ENCODE measurements at regions not wholly inside any gene's neighbourhood (a gene's known extent, or its start where the extent isn't known, plus 50 kb on each side); places are given as distances from the start of the nearest gene placed in this dataset.

GRCh38 chr15:95565016-95565600 is 765.4 kb upstream of the NR2F2 start:
- Histone ChIP-seq H3K9ac (ENCODE audit: low read length) (no peak overlapping the region), H3K27ac (ENCODE audit: low read length) (no peak overlapping the region), H3K9me3 (ENCODE audit: low read length) (peaks cover 40% of the 10 kb centered on the region), H2AFZ (ENCODE audit: low read length) (no peak overlapping the region), H3K4me1 (ENCODE audit: low read length) (no peaks in the 10 kb centered on the region), H3K36me3 (ENCODE audit: insufficient read depth, low read length) (no peaks in the 10 kb centered on the region), H3K9me2 (replicated peaks; ENCODE audit: insufficient read depth, low read length) (no peaks in the 10 kb centered on the region), H3K79me2 (ENCODE audit: low read length) (no peaks in the 10 kb centered on the region), H3K27me3 (ENCODE audit: low read length) (no peaks in the 10 kb centered on the region), H3K4me3 (ENCODE audit: low read length) (no peak overlapping the region), H4K20me1 (ENCODE audit: insufficient read depth, low read depth, low read length) (no peaks in the 10 kb centered on the region), H3K4me2 (ENCODE audit: low read depth, low read length, poor library complexity, severe bottlenecking) (no peak overlapping the region)
- no peak for DNase-seq

GRCh38 chr15:95565690-95566089 is 764.8 kb upstream of the NR2F2 start:
- no peaks in the 10 kb centered on the region for H3K27me3 ChIP-seq (ENCODE audit: low read length)

GRCh38 chr15:95567686-95568085 is 762.8 kb upstream of the NR2F2 start:
- no peaks in the 10 kb centered on the region for H3K79me2 ChIP-seq (ENCODE audit: low read length)
- H3K4me1 ChIP-seq (ENCODE audit: low read length) = no peaks in the 10 kb centered on the region
- no peak overlapping the region for H3K27ac ChIP-seq (ENCODE audit: low read length)
- H3K4me3 ChIP-seq (ENCODE audit: low read length) = no peak overlapping the region
- no peaks in the 10 kb centered on the region for H4K20me1 ChIP-seq (ENCODE audit: insufficient read depth, low read depth, low read length)
- H3K27me3 ChIP-seq (ENCODE audit: low read length) = no peaks in the 10 kb centered on the region
- DNase-seq = no peak
- H2AFZ ChIP-seq (ENCODE audit: low read length) = no peak overlapping the region
- H3K9me2 ChIP-seq (replicated peaks; ENCODE audit: insufficient read depth, low read length) = no peaks in the 10 kb centered on the region
- H3K4me2 ChIP-seq (ENCODE audit: low read depth, low read length, poor library complexity, severe bottlenecking) = no peak overlapping the region
- H3K36me3 ChIP-seq (ENCODE audit: insufficient read depth, low read length) = no peaks in the 10 kb centered on the region
- H3K9ac ChIP-seq (ENCODE audit: low read length) = no peak overlapping the region
- peaks cover 44% of the 10 kb centered on the region for H3K9me3 ChIP-seq (ENCODE audit: low read length)

More at GRCh38 chr15:95565690-95566089, 764.8 kb upstream of the NR2F2 start:
- Histone ChIP-seq H2AFZ (ENCODE audit: low read length) (no peak overlapping the region), H3K4me2 (ENCODE audit: low read depth, low read length, poor library complexity, severe bottlenecking) (no peak overlapping the region), H3K4me1 (ENCODE audit: low read length) (no peaks in the 10 kb centered on the region), H3K36me3 (ENCODE audit: insufficient read depth, low read length) (no peaks in the 10 kb centered on the region), H3K79me2 (ENCODE audit: low read length) (no peaks in the 10 kb centered on the region), H3K4me3 (ENCODE audit: low read length) (no peak overlapping the region), H3K27ac (ENCODE audit: low read length) (no peak overlapping the region), H4K20me1 (ENCODE audit: insufficient read depth, low read depth, low read length) (no peaks in the 10 kb centered on the region), H3K9me2 (replicated peaks; ENCODE audit: insufficient read depth, low read length) (no peaks in the 10 kb centered on the region), H3K9me3 (ENCODE audit: low read length) (peaks cover 40% of the 10 kb centered on the region), H3K9ac (ENCODE audit: low read length) (no peak overlapping the region)
- no peak for DNase-seq

GRCh38 chr15:95574053-95574452 is 756.4 kb upstream of the NR2F2 start:
- Histone ChIP-seq H4K20me1 (ENCODE audit: insufficient read depth, low read depth, low read length) (no peaks in the 10 kb centered on the region), H3K4me2 (ENCODE audit: low read depth, low read length, poor library complexity, severe bottlenecking) (no peak overlapping the region), H3K4me1 (ENCODE audit: low read length) (no peaks in the 10 kb centered on the region), H3K9me3 (ENCODE audit: low read length) (peaks cover 39% of the 10 kb centered on the region), H3K36me3 (ENCODE audit: insufficient read depth, low read length) (no peaks in the 10 kb centered on the region), H3K9ac (ENCODE audit: low read length) (no peak overlapping the region), H3K79me2 (ENCODE audit: low read length) (no peaks in the 10 kb centered on the region), H3K9me2 (replicated peaks; ENCODE audit: insufficient read depth, low read length) (no peaks in the 10 kb centered on the region), H3K27me3 (ENCODE audit: low read length) (no peaks in the 10 kb centered on the region), H3K27ac (ENCODE audit: low read length) (no peak overlapping the region), H2AFZ (ENCODE audit: low read length) (no peak overlapping the region), H3K4me3 (ENCODE audit: low read length) (no peak overlapping the region)
- no peak for DNase-seq

GRCh38 chr15:95577927-95578326 is 752.6 kb upstream of the NR2F2 start:
- Histone ChIP-seq H3K9me2 (replicated peaks; ENCODE audit: insufficient read depth, low read length) (no peaks in the 10 kb centered on the region), H3K79me2 (ENCODE audit: low read length) (no peaks in the 10 kb centered on the region), H3K4me3 (ENCODE audit: low read length) (no peak overlapping the region), H2AFZ (ENCODE audit: low read length) (no peak overlapping the region), H3K9me3 (ENCODE audit: low read length) (peaks cover 37% of the 10 kb centered on the region), H3K4me1 (ENCODE audit: low read length) (no peaks in the 10 kb centered on the region), H3K36me3 (ENCODE audit: insufficient read depth, low read length) (no peaks in the 10 kb centered on the region), H3K27me3 (ENCODE audit: low read length) (no peaks in the 10 kb centered on the region), H4K20me1 (ENCODE audit: insufficient read depth, low read depth, low read length) (no peaks in the 10 kb centered on the region), H3K9ac (ENCODE audit: low read length) (no peak overlapping the region), H3K4me2 (ENCODE audit: low read depth, low read length, poor library complexity, severe bottlenecking) (no peak overlapping the region), H3K27ac (ENCODE audit: low read length) (no peak overlapping the region)
- DNase-seq = no peak

- Histone ChIP-seq H3K36me3 (ENCODE audit: insufficient read depth, low read length) (no peaks in the 10 kb centered on the region), H3K9me2 (replicated peaks; ENCODE audit: insufficient read depth, low read length) (no peaks in the 10 kb centered on the region), H4K20me1 (ENCODE audit: insufficient read depth, low read depth, low read length) (no peaks in the 10 kb centered on the region), H3K9ac (ENCODE audit: low read length) (no peak overlapping the region), H3K79me2 (ENCODE audit: low read length) (no peaks in the 10 kb centered on the region), H3K27me3 (ENCODE audit: low read length) (no peaks in the 10 kb centered on the region), H3K27ac (ENCODE audit: low read length) (no peak overlapping the region), H3K9me3 (ENCODE audit: low read length) (peaks cover 40% of the 10 kb centered on the region), H3K4me2 (ENCODE audit: low read depth, low read length, poor library complexity, severe bottlenecking) (no peak overlapping the region), H3K4me3 (ENCODE audit: low read length) (no peak overlapping the region), H3K4me1 (ENCODE audit: low read length) (no peaks in the 10 kb centered on the region), H2AFZ (ENCODE audit: low read length) (no peak overlapping the region)
- no peak for DNase-seq
Measured at GRCh38 chr15:95580121-95580520, 750.4 kb upstream of the NR2F2 start.

- no peak overlapping the region for H3K4me3 ChIP-seq (ENCODE audit: low read length)
- no peaks in the 10 kb centered on the region for H3K4me1 ChIP-seq (ENCODE audit: low read length)
Measured at GRCh38 chr15:95581595-95581994, 748.9 kb upstream of the NR2F2 start.

GRCh38 chr15:95584088-95584487 is 746.4 kb upstream of the NR2F2 start:
- Histone ChIP-seq H3K4me1 (ENCODE audit: low read length) (no peaks in the 10 kb centered on the region), H3K4me3 (ENCODE audit: low read length) (no peak overlapping the region), H3K79me2 (ENCODE audit: low read length) (no peaks in the 10 kb centered on the region), H4K20me1 (ENCODE audit: insufficient read depth, low read depth, low read length) (no peaks in the 10 kb centered on the region), H3K27ac (ENCODE audit: low read length) (no peak overlapping the region), H2AFZ (ENCODE audit: low read length) (no peak overlapping the region), H3K36me3 (ENCODE audit: insufficient read depth, low read length) (no peaks in the 10 kb centered on the region), H3K9me2 (replicated peaks; ENCODE audit: insufficient read depth, low read length) (no peaks in the 10 kb centered on the region), H3K27me3 (ENCODE audit: low read length) (no peaks in the 10 kb centered on the region), H3K9me3 (ENCODE audit: low read length) (peaks cover 49% of the 10 kb centered on the region), H3K4me2 (ENCODE audit: low read depth, low read length, poor library complexity, severe bottlenecking) (no peak overlapping the region), H3K9ac (ENCODE audit: low read length) (no peak overlapping the region)
- no peak for DNase-seq

More at GRCh38 chr15:95581595-95581994, 748.9 kb upstream of the NR2F2 start:
- no peak overlapping the region for H3K27ac ChIP-seq (ENCODE audit: low read length)
- peaks cover 35% of the 10 kb centered on the region for H3K9me3 ChIP-seq (ENCODE audit: low read length)
- no peaks in the 10 kb centered on the region for H3K27me3 ChIP-seq (ENCODE audit: low read length)
- DNase-seq = no peak
- no peak overlapping the region for H3K9ac ChIP-seq (ENCODE audit: low read length)
- H4K20me1 ChIP-seq (ENCODE audit: insufficient read depth, low read depth, low read length) = no peaks in the 10 kb centered on the region
- H2AFZ ChIP-seq (ENCODE audit: low read length) = no peak overlapping the region
- H3K9me2 ChIP-seq (replicated peaks; ENCODE audit: insufficient read depth, low read length) = no peaks in the 10 kb centered on the region
- H3K36me3 ChIP-seq (ENCODE audit: insufficient read depth, low read length) = no peaks in the 10 kb centered on the region
- no peak overlapping the region for H3K4me2 ChIP-seq (ENCODE audit: low read depth, low read length, poor library complexity, severe bottlenecking)
- no peaks in the 10 kb centered on the region for H3K79me2 ChIP-seq (ENCODE audit: low read length)

- Histone ChIP-seq H3K4me2 (ENCODE audit: low read depth, low read length, poor library complexity, severe bottlenecking) (no peak overlapping the region), H4K20me1 (ENCODE audit: insufficient read depth, low read depth, low read length) (no peaks in the 10 kb centered on the region), H3K36me3 (ENCODE audit: insufficient read depth, low read length) (no peaks in the 10 kb centered on the region), H2AFZ (ENCODE audit: low read length) (no peak overlapping the region), H3K79me2 (ENCODE audit: low read length) (no peaks in the 10 kb centered on the region), H3K9me3 (ENCODE audit: low read length) (peaks cover 46% of the 10 kb centered on the region), H3K9ac (ENCODE audit: low read length) (no peak overlapping the region), H3K27ac (ENCODE audit: low read length) (no peak overlapping the region), H3K4me3 (ENCODE audit: low read length) (no peak overlapping the region), H3K4me1 (ENCODE audit: low read length) (no peaks in the 10 kb centered on the region), H3K9me2 (replicated peaks; ENCODE audit: insufficient read depth, low read length) (no peaks in the 10 kb centered on the region), H3K27me3 (ENCODE audit: low read length) (no peaks in the 10 kb centered on the region)
- no peak for DNase-seq
Measured at GRCh38 chr15:95588056-95588455, 742.4 kb upstream of the NR2F2 start.

All from Karpas-422 (cell line).